Activated CD4-positive, CD25-positive, alpha-beta regulatory T cell (primary cell): ENCODE measurements at regions not wholly inside any gene's neighbourhood (a gene's known extent, or its start where the extent isn't known, plus 50 kb on each side); places are given as distances from the start of the nearest gene placed in this dataset.

Experiments
- DNase-seq, 4 experiments: peaks; one replicate each; lab custom pipeline; 2025; lab: John Stamatoyannopoulos, UW

DNA sequence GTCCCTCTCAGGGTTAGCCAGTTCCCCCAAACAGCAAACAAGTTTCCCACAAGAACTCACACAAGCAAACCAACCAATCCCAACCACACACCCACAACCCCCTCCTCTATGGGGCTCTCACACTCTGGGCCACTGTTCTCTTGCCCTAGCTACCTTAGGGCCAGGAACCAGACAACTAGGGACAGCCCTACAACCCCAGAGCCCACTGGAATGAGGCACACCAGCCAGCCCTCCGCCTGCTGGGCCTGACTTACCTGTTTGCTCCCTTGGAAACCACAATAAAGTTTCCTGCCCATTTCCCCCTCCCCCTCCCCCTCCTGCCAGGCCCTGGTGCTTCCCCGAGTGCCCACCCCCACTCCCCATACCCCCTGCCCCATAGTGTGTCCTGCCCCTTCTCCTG is 132.6 kb downstream of the WDR11 start:
- no peak for DNase-seq

DNA sequence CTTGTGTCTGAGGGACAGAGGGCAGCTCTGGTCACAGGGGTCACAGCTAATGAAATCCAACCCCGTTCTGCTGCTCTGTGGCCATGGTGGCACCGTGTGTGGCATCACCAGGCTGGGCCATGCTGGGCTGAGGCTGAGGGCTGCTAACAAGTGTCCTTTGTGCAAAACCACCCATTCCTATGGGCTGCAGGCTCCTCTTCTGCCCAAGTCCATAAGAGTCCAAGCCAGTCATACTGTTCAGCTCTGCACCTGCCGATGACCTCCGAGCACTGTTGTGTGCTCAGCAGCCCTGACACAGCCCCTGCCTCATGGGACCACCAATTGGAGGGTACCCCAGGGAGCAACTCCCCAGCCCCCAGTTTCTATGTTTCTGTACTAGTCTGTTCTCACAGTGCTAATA is 133.1 kb downstream of the WDR11 start:
- no peak for DNase-seq

DNA sequence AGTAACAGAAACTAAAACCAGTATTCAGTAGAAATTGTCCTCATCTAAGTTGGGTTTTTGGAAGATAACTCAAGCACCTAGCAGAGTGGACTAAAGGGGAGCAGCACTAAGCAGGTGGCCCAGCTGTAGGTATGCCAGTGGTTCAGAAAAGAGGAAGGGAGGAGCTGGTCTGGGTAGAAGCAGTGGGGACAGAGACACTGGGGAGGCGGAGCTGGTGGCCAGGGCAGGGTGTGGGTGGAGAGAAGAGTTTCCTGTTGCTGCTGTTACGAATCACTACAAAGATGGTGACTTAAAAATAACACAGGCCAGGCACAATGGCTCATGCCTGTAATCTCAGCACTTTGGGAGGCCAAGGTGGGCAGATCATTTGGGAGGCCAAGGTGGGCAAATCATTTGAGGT is 136.2 kb downstream of the WDR11 start:
- no peak for DNase-seq

GRCh38 chr10:120988751-120989150 is 137.6 kb downstream of the WDR11 start:
- no peak for DNase-seq

DNA sequence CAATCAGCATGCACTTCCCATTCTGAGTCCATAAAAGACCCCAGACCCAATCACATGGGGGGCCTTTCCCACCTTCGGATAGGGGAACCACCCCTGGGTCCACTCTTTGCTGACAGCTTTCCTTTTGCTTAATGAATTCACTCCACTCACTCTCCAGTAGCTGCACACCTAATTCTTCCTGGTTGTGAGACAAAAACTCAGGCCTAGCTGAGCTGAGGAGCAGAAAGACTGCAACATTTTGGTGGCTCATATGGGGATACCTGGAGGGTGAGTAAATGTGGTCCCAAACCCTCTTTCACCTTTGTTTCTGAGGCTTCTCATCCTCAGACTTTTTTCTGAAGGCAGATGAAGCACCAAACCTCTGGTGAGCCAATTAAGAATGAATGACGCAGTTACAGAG is 138.1 kb downstream of the WDR11 start:
- no peak for DNase-seq

DNA sequence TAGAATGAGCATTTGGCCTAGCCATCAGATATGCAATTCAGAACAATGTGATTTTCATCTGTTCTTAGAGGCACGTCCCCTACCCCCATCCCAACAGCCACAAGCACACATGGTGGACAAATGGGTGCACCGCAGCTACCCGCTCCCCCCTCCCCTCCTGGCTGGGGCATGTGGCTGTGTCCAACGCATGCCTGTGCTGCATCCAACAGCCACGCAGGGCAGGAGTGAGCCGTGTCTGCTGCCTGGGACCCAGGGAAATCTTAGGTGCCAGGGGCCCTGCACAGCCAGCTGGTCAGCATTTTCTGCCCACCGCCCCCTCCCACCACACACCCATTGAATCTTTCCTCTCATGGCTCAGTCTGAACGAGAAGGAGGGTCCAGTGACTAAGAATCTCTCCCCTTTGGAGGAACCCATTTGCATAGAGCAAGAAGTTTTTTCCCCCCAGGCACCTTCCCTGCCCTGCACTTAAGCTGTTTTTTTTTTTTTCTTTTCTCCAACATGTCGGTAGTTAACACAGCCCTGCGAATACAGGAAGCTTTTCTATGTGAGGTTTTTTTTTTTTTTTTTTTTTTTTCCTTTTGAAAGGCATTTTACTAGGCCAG is 138.9 kb downstream of the WDR11 start:
- DNase-seq: no peak

DNA sequence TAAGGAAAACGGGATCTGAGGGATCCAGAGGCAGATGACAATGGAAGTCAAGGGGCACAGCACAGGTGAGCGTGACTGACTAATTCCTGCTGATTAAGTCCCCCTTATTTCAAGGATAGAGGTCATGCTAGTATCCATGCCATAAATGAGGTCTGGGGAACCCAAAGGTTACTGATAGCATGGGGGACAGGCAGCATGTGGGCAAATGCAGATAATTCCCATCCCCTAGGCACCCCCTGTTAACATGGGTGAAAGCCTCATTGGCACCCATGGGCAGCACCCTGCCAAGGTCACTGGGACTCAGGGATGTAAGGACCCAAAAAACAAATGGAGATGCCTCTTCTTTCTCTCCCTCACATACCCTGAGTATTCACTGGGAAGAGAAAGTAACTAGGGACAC is 139.7 kb downstream of the WDR11 start:
- DNase-seq: no peak

- no peak for DNase-seq
These were observed 141.9 kb downstream of the WDR11 start for GRCh38 chr10:120993089-120993488.

DNA sequence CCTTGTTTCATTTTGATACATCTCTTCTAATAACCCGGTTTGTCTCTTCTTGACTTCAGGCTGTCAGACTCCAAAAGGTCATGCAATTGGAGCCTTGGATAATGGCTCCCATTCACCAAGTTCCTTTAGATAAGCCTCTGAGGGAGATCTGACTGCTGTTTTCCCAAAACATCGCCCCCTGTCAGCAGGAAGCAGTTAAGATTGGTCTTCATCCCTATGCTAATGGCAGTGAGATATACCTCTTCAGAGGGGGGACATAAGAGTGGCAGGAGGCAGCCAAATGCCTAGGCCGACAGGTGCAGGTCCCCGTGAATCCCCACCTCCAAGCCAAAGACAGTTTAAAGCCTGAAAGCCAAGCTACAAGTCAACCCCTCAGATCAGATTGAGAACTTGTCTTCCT is 144.6 kb downstream of the WDR11 start:
- DNase-seq: no peak

- DNase-seq: no peak
These were observed 145.4 kb downstream of the WDR11 start for GRCh38 chr10:120996456-120997034.

GRCh38 chr10:120997313-120997712 is 146.2 kb downstream of the WDR11 start:
- no peak for DNase-seq

DNA sequence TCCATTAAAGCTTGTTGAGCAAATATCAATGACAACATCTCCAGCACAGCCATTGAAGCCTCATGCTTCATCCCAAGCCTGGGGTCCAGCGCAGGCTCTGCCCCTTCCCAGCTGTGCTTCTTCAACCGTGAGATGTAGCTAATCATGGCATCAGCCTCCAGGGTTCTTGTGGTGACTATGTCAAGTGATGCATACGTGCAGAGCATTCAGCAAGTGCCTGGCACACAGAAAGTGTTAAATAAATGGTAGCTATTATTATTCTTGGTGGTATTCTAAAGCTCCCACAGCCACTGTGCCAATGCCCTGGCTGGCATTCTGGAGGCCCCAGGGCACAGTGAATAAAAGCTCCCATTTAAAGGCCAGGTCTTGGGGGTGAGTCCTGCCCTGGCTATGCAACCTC is 146.6 kb downstream of the WDR11 start:
- DNase-seq: no peak

GRCh38 chr10:120998251-120998650 is 147.1 kb downstream of the WDR11 start:
- DNase-seq: no peak

GRCh38 chr10:120998782-120999285 is 147.7 kb downstream of the WDR11 start:
- no peak for DNase-seq

DNA sequence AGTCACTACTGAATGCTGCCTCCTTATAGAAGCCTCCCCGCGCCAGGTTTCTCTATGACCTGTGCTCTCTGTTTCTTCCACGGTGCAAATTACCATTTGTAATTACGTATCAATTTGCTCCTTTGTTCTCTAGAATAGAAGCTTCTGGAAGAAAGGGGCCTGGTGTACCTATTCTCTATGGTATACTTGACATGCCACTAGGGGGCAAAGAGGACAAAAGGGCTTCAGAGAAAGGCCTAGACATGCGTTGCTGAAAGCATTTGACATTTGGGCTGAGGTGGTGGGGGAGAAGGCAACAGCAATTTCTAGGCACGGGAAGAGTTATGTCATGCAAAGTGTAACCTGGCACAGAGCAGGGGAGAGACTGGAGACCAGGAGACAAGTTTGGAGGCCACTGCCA is 148.7 kb downstream of the WDR11 start:
- no peak for DNase-seq

GRCh38 chr10:121002586-121003205 is 151.5 kb downstream of the WDR11 start:
- no peak for DNase-seq

GRCh38 chr10:121005948-121006587 is 154.9 kb downstream of the WDR11 start:
- no peak for DNase-seq

- no peak for DNase-seq
These were observed 156.1 kb downstream of the WDR11 start for GRCh38 chr10:121007264-121007663.

DNA sequence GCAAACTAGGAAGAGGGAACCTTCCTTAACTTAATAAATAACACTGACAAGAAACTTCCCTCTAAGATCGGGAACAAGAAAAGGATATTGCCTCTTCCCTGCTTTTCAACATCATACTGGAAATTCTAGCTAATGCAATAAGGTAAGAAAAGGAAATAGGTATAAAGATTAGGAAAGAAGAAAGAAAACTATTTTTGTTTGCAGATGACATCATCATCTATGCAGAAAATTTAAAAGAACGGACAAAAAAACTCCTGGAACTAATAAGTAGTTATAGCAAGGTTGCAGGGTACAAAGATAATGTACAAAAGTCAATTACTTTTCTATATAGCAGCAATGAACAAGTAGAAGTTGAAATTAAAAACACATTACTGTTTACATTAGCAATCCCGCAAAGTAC is 164.8 kb downstream of the WDR11 start:
- no peak for DNase-seq

- DNase-seq: no peak
These were observed 173.9 kb downstream of the WDR11 start for GRCh38 chr10:121024905-121025584.

DNA sequence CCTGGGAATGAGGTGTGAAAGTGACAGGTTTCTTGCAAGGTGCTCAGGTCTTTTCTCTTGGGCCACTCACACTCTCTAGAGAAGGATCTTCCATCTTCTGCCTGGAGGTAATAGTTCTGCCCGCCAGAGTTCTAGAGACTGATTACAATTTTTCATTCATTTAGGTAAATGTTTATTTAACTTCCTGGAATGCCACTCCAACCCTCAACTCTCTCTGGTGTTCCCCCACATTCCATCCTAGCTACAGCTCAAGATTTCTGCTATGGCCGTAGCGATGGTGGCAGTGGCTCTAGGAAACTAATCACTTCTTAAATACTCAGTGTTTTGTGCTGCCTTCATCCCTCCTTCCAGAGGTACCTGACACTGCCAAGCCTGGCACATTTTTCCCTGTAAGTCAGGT is 174.6 kb downstream of the WDR11 start:
- DNase-seq: no peak

DNA sequence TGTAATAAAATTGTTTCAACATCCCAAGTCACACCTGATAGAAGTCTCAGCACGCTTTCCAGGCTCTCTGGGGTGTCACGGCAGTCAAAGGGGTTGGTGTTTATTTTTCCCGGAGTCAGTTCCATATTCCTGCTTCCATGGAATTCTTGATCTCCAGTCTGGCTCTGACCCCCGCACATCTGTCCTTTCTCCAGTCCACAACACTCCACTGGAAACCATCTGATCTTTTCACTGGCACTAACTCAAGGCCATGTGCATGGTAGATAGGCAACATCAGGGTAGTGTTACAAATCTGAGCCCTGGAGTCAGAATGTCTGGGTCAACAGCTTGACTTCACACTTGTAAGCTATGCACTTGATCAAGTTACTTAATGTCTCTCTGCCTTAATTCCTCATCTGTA is 176.2 kb downstream of the WDR11 start:
- no peak for DNase-seq

- DNase-seq: no peak
These were observed 181.3 kb downstream of the WDR11 start for GRCh38 chr10:121032460-121032859.
